ENCODE measurements at regions not wholly inside any gene's neighbourhood (a gene's known extent, or its start where the extent isn't known, plus 50 kb on each side); places are given as distances from the start of the nearest gene placed in this dataset.

DNA sequence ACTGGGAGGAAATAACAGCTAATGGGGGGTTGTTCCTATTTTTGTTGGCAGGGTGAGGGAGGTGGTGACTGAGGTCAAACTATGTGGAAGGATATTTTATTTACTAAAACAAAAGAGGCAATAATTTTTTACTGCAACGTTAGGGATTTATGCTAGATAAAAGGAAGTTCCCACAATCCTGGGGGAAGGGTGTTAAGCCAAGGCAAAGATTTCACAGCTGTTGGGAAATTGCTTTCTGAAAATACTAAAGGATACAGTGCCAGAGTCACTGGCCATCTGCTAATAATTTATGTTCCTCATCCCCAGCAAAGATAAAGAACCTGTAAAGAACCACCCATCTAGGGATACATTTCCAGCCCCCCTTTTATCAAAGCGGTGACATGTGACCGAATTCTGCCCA lies 756.0 kb upstream of the RBFOX1 start:
- DNase-seq (ENCODE audit: low read depth) = no peak

GRCh38 chr16:6576113-6576512 lies 756.5 kb upstream of the RBFOX1 start:
- DNase-seq (ENCODE audit: low read depth) = no peak

DNA sequence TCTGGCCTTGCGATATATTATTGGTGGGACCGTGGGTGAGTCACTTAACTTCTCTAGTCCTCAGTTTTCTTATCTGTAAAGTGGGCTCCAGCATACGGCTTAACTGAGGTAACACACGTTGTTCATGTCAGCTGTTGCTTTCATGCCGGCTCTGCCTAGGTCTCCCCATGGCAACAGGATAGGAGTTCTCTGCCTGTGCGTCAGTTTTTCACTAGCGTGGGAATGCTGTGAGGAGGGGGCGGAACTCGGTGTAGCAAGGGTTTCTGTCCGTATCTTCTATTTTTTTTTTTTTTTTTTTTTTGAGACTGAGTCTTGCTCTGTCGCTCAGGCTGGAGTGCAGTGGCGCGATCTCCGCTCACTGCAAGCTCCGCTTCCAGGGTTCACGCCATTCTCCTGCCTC lies 758.5 kb upstream of the RBFOX1 start:
- no peak for DNase-seq (ENCODE audit: low read depth)

DNA sequence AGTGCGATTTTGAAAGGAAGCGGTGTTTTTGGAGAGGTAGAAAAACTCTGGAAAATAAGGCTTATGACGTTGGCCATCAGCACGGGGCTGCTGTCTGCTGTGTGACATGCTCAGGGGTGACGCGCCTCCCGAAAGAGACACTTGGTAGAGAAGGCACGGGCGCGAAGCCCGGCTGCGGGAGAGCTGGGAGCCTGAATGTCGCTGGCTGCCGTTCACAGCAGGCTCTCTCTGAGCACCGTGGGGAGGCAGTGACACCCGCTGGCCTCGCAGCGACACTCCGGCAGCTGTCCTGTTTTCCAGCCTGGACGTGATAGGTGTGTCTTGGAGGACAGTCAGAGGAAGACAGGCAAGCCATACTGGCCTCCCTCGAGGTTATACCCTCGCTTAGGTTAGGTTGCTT lies 759.1 kb upstream of the RBFOX1 start:
- no peak for DNase-seq (ENCODE audit: low read depth)

DNA sequence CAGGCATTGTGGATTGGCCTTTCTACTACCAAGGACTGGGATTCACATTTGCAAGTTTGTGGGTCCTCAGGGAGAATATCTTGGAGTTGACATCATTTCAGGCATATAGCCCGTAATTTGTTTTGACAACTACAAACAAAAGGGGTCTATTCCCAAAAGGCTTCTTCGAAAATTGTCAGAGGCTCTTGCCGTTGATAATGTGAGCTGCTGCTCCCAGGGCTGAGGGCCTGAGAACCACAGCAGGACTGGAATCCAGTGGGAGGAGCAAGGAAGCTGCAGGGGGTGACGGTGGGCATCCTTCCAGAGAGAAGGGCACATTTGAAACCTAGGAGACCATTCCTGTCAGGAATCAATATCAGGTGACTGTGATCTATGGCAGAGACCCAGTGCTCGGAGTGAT lies 761.6 kb upstream of the RBFOX1 start:
- no peak for DNase-seq (ENCODE audit: low read depth)

DNA sequence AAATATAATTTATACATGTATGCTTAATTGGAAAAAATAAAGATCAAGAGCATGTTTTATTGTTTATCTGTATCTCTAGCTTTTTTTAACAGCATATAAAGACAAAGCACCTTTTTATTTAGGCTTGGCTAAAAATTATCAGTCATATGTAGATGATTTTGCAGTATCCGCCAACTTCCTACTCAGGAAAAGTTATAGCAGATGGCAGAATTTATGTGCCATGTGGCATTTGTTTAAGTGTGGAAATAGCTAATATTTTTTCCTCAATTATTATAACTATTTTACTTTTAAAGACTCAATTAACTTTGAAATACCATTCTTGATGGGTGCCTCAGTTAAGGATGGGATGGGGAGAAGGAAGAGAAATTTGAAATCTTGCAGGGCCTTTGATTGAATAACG lies 762.1 kb upstream of the RBFOX1 start:
- no peak for DNase-seq (ENCODE audit: low read depth)

DNA sequence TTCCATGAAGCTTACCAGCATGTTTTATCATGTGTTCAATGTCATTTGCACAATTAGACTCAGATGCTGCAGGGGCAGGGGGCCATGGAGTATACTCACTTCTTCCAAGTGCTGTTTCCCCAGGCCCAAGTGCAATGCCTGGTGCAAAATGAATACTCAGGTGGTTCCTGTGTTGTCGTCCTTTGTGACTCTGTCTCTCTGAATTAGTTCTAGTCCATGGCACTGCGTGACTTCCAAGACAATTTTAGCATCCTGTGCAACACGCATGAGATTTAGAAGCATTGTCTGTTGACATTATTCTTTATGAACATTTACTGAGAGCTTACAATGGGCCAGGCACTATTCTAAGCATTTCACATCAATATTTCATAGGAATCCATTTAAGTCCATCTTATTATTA lies 769.7 kb upstream of the RBFOX1 start:
- DNase-seq (ENCODE audit: low read depth) = no peak

GRCh38 chr16:6560306-6561100 lies 772.1 kb upstream of the RBFOX1 start:
- no peak for DNase-seq (ENCODE audit: low read depth)

DNA sequence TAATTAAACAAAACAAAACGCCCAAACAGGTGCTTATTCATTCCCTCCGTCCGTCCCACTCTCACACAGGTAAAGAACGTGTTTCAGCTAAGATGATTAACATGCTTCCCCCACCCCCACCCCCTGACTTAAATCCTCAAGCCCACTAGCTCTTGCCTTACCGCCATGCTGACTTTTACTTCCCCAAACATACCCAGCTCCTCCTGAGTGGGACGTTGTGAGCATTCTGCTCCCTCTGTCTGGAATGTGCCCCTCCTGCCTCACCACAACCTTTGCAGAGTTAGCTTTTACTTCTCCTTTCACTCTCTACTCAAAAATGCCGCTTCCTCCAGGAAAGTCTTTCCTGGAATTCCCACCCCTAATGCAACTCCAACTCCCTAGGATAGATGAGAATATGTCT lies 774.0 kb upstream of the RBFOX1 start:
- DNase-seq (ENCODE audit: low read depth) = no peak

GRCh38 chr16:6558126-6558525 lies 774.5 kb upstream of the RBFOX1 start:
- DNase-seq (ENCODE audit: low read depth) = no peak

DNA sequence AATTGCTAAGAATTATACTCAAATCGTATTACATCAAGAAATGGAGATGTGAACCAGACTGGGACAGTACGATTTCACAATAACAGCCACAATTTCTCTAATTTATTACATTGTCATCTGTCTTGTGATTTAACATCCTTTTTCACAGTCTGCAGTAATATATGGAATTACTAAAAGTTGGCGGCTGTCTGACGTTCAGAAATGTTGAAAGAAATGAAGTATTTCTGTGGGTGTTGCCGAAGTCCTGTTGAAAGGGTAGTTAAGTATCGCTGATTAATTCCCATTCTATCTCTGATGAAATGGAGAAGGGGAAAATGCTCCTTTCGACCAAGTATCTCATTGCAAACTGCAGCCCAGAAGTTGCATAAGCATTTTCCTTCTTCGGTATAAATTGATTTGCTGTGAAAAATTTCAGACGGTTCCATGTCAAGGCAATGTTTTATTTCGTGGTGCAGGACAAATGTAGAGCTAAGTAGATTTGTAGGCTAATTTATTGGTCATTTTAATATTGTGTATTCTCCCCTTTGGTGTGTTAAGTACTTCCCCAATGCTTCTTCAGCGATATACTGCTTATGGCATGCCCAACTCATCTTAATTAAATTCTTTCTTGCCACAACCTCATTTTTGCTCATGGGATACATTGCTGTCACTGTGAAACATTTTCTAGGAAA lies 775.2 kb upstream of the RBFOX1 start:
- DNase-seq (ENCODE audit: low read depth) = no peak

DNA sequence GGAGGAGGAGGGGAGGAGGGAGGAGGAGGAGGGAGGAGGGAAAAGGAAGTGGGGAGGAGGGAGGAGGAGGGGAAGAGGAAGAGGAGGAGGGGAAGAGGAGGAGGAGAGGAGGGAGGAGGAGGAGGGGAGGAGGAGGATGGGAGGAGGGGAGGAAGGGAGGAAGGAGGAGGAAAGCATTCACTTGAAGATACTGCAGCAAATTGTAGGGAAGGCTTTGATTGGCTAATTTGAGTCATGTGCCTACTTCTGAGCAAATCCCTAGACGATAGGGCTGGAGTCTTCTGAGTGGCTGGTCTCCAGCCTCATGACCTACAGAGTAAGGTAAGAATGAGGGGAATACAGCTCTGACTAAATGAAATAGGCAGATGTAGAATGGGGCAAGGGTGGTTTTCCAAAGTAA lies 783.2 kb upstream of the RBFOX1 start:
- DNase-seq (ENCODE audit: low read depth) = no peak

DNA sequence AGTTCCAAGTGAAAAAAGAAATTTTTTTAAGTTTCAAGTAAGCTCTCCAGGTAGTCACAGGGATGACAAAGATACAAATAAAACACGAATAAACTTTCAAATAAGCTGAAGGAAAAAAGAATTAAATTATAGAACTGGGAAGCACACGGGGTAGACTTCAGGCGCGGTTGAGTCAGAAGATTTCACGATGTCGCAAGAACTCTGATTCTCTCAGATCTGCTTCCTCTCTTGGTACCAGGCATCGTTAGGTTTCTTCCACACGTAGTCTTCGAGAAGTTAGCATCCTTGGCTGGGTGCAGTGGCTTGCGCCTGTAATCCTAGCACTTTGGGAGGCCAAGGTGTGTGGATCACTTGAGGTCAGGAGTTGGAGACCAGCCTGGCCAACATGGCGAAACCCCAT lies 784.1 kb upstream of the RBFOX1 start:
- no peak for DNase-seq (ENCODE audit: low read depth)

- DNase-seq (ENCODE audit: low read depth) = no peak
Measured at GRCh38 chr16:6547131-6547530, 785.5 kb upstream of the RBFOX1 start.

DNA sequence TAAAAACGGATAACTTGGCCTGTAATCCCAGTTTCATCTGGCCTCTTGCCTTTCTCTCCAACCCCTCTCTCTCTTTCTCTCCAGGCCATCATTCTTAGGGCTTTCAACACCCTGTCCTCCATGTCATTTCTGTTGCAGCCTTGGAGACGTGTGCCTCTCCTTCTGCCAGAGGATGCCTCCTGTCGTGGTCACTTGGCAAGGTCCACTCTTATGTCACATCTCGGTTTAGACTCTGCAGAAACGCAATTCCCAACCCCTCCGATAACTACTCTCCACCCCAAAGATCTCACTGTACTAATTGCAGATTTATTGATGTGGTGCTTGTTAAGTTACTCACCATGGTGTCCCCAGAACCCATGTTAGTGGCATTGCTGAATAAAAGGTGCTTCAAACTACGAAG lies 787.3 kb upstream of the RBFOX1 start:
- no peak for DNase-seq (ENCODE audit: low read depth)

DNA sequence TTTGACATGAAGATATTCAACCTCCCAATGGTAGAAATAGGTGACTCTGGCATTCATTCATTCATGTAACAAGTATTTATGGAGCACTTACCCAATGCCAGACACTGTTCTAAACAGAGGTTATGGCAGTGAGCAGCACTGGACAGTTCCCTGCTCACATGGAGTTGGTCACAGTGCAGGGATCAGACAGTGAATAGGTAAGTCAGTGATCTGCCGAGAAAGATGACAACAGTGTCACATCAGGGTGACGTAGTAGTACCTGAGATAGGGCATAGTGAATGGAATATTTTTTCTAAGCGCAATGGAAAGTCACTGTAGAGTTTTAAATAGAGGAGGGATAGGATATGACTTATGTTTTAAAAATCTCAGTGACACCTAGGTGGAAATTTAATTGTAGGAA lies 791.4 kb upstream of the RBFOX1 start:
- DNase-seq (ENCODE audit: low read depth) = no peak

DNA sequence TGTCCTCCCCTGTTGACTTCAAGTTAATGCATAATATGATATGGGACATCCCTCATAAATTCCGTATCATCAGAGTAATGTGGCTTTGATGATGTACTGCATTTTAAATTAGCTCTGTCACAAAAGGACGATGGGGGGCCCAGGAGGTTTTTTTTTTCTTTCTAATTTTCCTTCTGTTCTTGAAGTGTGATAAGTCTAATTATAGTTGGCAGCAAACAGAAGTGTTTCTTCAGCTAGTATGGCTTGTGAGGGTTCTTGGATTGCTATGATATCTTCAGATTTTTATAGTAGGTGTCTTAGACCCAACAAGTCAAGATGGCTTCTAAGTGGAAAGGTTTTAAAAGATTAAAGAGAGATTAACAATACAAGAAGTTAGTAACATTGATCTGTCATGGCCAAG lies 796.2 kb upstream of the RBFOX1 start:
- DNase-seq (ENCODE audit: low read depth) = no peak

DNA sequence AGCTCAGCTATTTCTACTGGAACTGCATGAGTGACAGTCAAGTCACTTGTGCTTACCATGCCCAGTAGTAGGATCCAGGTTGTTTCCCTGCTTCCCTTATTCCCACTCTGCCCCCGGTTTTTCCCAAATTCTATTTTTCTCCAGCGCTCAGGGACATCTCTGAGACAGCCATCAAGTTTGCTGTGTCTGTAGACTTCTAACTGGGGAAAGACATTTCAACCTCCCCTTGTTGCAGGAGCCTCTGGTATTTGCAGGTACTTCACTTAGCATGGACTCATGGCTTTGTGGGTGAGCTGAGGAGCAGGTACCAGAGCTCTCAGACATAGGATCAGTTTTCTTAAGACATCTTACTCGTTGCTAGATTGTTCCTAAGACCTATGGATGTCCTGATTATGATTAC lies 801.6 kb upstream of the RBFOX1 start:
- DNase-seq (ENCODE audit: low read depth) = no peak

GRCh38 chr16:6528217-6528616 lies 804.4 kb upstream of the RBFOX1 start:
- DNase-seq (ENCODE audit: low read depth) = no peak

- DNase-seq (ENCODE audit: low read depth) = no peak
Measured at GRCh38 chr16:6527646-6528045, 805.0 kb upstream of the RBFOX1 start.

GRCh38 chr16:6524501-6524900 lies 808.1 kb upstream of the RBFOX1 start:
- DNase-seq (ENCODE audit: low read depth) = no peak

DNA sequence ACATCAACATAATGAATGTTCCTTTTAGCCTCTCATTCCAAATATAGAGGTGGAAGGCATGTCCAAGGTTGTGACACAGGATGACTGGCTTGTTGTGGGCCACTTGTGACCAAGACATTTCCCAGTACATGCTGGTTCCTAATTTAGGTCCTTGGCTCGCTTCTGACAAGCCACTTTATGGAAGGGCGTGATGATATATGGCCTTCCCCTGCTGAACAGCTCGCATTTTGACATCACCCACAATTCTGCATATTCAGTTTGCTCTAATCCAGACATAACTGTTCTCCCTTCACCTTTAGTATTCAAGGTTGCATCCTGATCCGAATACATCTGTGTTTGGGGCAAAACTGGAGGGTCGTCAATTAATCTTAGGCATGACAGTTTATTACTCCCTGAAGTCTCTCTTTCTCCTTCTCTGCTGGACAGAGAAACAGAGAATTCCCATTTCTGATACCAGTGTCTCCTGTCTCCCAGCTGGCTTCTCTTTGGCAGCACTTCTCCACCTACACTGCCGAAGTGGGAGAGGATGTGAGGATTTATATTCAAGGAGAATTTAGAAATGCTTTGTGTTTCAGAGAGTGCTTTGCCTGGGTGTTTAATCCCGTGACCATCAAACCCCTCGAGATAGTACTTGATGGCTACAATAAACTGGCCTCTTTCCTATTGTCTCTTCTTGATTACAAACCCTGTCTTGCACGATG lies 815.5 kb upstream of the RBFOX1 start:
- no peak for DNase-seq (ENCODE audit: low read depth)

DNA sequence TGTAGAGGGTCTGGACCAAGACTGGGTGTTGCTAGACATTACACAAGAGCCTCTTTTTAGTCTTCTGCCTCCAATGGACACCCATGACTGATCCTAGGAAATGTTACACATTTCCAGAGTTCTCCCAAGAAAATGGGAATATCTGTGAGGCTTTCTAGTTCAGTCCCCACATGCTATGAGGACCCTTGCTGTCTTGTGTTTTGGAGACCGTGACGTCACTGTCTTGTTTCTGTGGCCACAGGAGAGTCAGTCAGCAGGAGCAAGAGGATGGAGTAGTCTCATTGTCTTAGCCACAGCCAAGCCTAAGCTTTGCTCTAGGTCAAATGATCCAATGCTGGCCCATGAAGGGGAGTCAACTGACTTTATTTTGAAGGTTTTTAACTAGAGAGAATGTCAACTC lies 820.1 kb upstream of the RBFOX1 start:
- no peak for DNase-seq (ENCODE audit: low read depth)

All from iris pigment epithelial cell (primary cell).